K562 (cell line): ENCODE measurements at regions not wholly inside any gene's neighbourhood (a gene's known extent, or its start where the extent isn't known, plus 50 kb on each side); places are given as distances from the start of the nearest gene placed in this dataset.

Experiments
- ARID1B ChIP-seq: fragments of 450-650 bp; IDR thresholded peaks from 2 replicates; pipeline ENCODE4 v1.6.1; 2016; ENCODE audit warnings: antibody characterized with exemption, mild to moderate bottlenecking, inconsistent platforms
- ARNT ChIP-seq, 2 experiments: fragments of 450-650 bp; IDR thresholded peaks; 2 replicates each; pipeline ENCODE4 v1.6.1; 2016; ENCODE audit warnings: mild to moderate bottlenecking in 1 of 2
- ASH1L ChIP-seq: fragments of 450-650 bp; IDR thresholded peaks from 2 replicates; pipeline ENCODE4 v1.6.1; 2018; ENCODE audit warnings: borderline replicate concordance, mild to moderate bottlenecking, low read depth; ENCODE audit not compliant: partially characterized antibody
- CBFA2T3 ChIP-seq: fragments of 450-650 bp; IDR thresholded peaks from 2 replicates; pipeline ENCODE4 v1.6.1; 2017
- CBX2 ChIP-seq: fragments of 200-600 bp; sonication (generic); IDR thresholded peaks from one replicate; pipeline ENCODE4 v1.6.1; 2012; ENCODE audit warnings: mild to moderate bottlenecking, low read length, inconsistent platforms; ENCODE audit not compliant: insufficient read depth, poor library complexity, severe bottlenecking
- CTBP1 ChIP-seq: fragments of 450-650 bp; IDR thresholded peaks from 2 replicates; pipeline ENCODE4 v1.6.1; 2016; ENCODE audit warnings: borderline replicate concordance
- CXXC5 ChIP-seq: fragments of 250-450 bp; sonication (Bioruptor Pico); IDR thresholded peaks from 2 replicates; pipeline ENCODE4 v1.8.0; 2022; ENCODE audit warnings: inconsistent platforms, mild to moderate bottlenecking, moderate library complexity
- EWSR1 ChIP-seq: fragments of 450-650 bp; IDR thresholded peaks from 2 replicates; pipeline ENCODE4 v1.6.1; 2018; ENCODE audit warnings: borderline replicate concordance, mild to moderate bottlenecking, low read depth, moderate library complexity; ENCODE audit not compliant: partially characterized antibody
- MAFK ChIP-seq: IDR thresholded peaks from 2 replicates; pipeline ENCODE4 v1.6.1; 2011; ENCODE audit warnings: low read length, improper control_type of control experiment
- MTA3 ChIP-seq: fragments of 450-650 bp; formaldehyde crosslinking; IDR thresholded peaks from 2 replicates; pipeline ENCODE4 v1.6.1; 2017; ENCODE audit warnings: mild to moderate bottlenecking, borderline replicate concordance
- PYGO2 ChIP-seq: fragments of 450-650 bp; IDR thresholded peaks from 2 replicates; pipeline ENCODE4 v1.6.1; 2016; ENCODE audit warnings: mild to moderate bottlenecking, missing genetic modification characterization, moderate library complexity, missing compliant biosample characterization
- TBP ChIP-seq: optimal IDR thresholded peaks from 2 replicates; pipeline ENCODE3; 2011; ENCODE audit warnings: low read depth, low read length, improper control_type of control experiment
- UBTF ChIP-seq, 2 experiments: IDR thresholded peaks; 2 replicates each; pipeline ENCODE4 v1.6.1; 2012; ENCODE audit warnings: improper control_type of control experiment in 2 of 2, low read depth in 2 of 2, low read length in 2 of 2, borderline replicate concordance in 1 of 2
- YY1 ChIP-seq, 3 experiments: IDR thresholded peaks; 2 replicates each; pipeline ENCODE4 v1.6.1; 2011; ENCODE audit warnings: low read length in 2 of 3, mild to moderate bottlenecking in 2 of 3, moderate library complexity in 2 of 3, borderline replicate concordance in 1 of 3, control low read depth in 1 of 3, low read depth in 1 of 3; ENCODE audit not compliant: insufficient read depth in 3 of 3, insufficient replicate concordance in 2 of 3, control insufficient read depth in 1 of 3, insufficient read length in 1 of 3; ENCODE audit errors: extremely low read depth in 1 of 3
- ZBTB17 ChIP-seq: fragments of 450-650 bp; formaldehyde crosslinking; IDR thresholded peaks from 2 replicates; pipeline ENCODE4 v1.4.0; 2020; ENCODE audit warnings: mild to moderate bottlenecking
- ZKSCAN8 ChIP-seq: fragments of 200-800 bp; sonication (Bioruptor generic); IDR thresholded peaks from 2 replicates; pipeline ENCODE4 v1.6.1; 2016; ENCODE audit warnings: missing genetic modification characterization, missing compliant biosample characterization
- ZNF143 ChIP-seq: sonication (generic); formaldehyde crosslinking; IDR thresholded peaks from 2 replicates; pipeline ENCODE4 v1.9.0; 2022; ENCODE audit warnings: mild to moderate bottlenecking, missing genetic modification reagents
- ZNF316 ChIP-seq: fragments of 450-650 bp; IDR thresholded peaks from 2 replicates; pipeline ENCODE4 v1.6.1; 2016
- ZNF347 ChIP-seq: fragments of 450-650 bp; formaldehyde crosslinking; IDR thresholded peaks from 2 replicates; pipeline ENCODE4 v1.4.0; 2020; ENCODE audit warnings: low read depth, mild to moderate bottlenecking, moderate library complexity
- ZNF395 ChIP-seq: fragments of 200-800 bp; sonication (Bioruptor generic); IDR thresholded peaks from 2 replicates; pipeline ENCODE4 v1.6.1; 2017; ENCODE audit warnings: missing genetic modification characterization, missing compliant biosample characterization
- ZNF41 ChIP-seq: fragments of 250-450 bp; sonication (Bioruptor Pico); conservative IDR thresholded peaks from 2 replicates; pipeline ENCODE4 v1.4.0; 2020; ENCODE audit warnings: mild to moderate bottlenecking
- ZNF431 ChIP-seq: sonication (generic); formaldehyde crosslinking; IDR thresholded peaks from 2 replicates; pipeline ENCODE4 v1.8.0; 2022; ENCODE audit warnings: mild to moderate bottlenecking, missing genetic modification reagents
- ZNF511 ChIP-seq: sonication (generic); formaldehyde crosslinking; IDR thresholded peaks from 2 replicates; pipeline ENCODE4 v1.8.0; 2022; ENCODE audit warnings: mild to moderate bottlenecking, missing genetic modification reagents
- ZNF584 ChIP-seq: fragments of 200-800 bp; sonication (Bioruptor generic); IDR thresholded peaks from 2 replicates; pipeline ENCODE4 v1.6.1; 2016; ENCODE audit warnings: low read depth, mild to moderate bottlenecking, missing genetic modification characterization, missing compliant biosample characterization
- ZNF589 ChIP-seq: fragments of 200-800 bp; sonication (Bioruptor generic); IDR thresholded peaks from 2 replicates; pipeline ENCODE4 v1.6.1; 2016; ENCODE audit warnings: low read depth, missing genetic modification characterization, missing compliant biosample characterization
- ZNF77 ChIP-seq: fragments of 250-450 bp; sonication (Bioruptor Pico); IDR thresholded peaks from 2 replicates; pipeline ENCODE4 v1.5.0; 2020

GRCh38 chr9:92180669-92181181, 65.5 kb upstream of the SPTLC1 start (continued):
- TF ChIP-seq ZNF347 (CRISPR knock-in tag): no peak
- TF ChIP-seq YY1 (IDR thresholded peaks at IDR 0.05; ENCODE audit: borderline replicate concordance in 1 of 3, control insufficient read depth in 1 of 3, extremely low read depth in 1 of 3, insufficient read depth in 3 of 3, insufficient read length in 1 of 3, insufficient replicate concordance in 2 of 3, low read depth in 1 of 3, low read length in 2 of 3): peak in 1 of 3 experiments; percentile 40
- no peak for TF ChIP-seq ZNF589 (CRISPR knock-in tag)
- TF ChIP-seq ZNF511 (CRISPR knock-in tag): peak; percentile 43; the same call in 1 of the 2 replicates
- no peak for TF ChIP-seq ZBTB17
- TF ChIP-seq MAFK: peak; percentile 65; the same call in 1 of the 2 replicates
- no peak for TF ChIP-seq ARNT (IDR thresholded peaks at IDR 0.05)
- no peak for TF ChIP-seq ZNF41 (CRISPR knock-in tag)
- peak; percentile 46; the same call in 1 of the 2 replicates for TF ChIP-seq CTBP1
- no peak for TF ChIP-seq PYGO2 (tag)
- TF ChIP-seq ZNF584 (CRISPR knock-in tag): peak; percentile 43; the same call in 1 of the 2 replicates
- peak; percentile 60 for TF ChIP-seq ARID1B
- no peak for TF ChIP-seq ZNF143 (CRISPR knock-in tag)
- no peak for TF ChIP-seq ZNF77 (CRISPR knock-in tag)
- 0 out of 2 replicates have a peak, but pooled peaks have one; percentile 23 for TF ChIP-seq ZKSCAN8
- TF ChIP-seq ZNF316: peak; percentile 72
- peak; percentile 71 for TF ChIP-seq ZNF431 (CRISPR knock-in tag)
- no peak for TF ChIP-seq CBX2
- TF ChIP-seq ASH1L: no peak
- 0 out of 2 replicates have a peak, but pooled peaks have one; percentile 31 for TF ChIP-seq MTA3
- 0 out of 2 replicates have a peak, but pooled peaks have one; percentile 51 for TF ChIP-seq ZNF395
- peak; percentile 66 for TF ChIP-seq CXXC5 (CRISPR knock-in tag)
- peak in 1 of 2 experiments; percentile 51; a peak in 1 of 4 replicates for TF ChIP-seq UBTF (IDR thresholded peaks at IDR 0.05; ENCODE audit: borderline replicate concordance in 1 of 2, low read depth in 2 of 2, low read length in 2 of 2)
- no peak for TF ChIP-seq EWSR1
- TF ChIP-seq TBP: peak; percentile 10
- TF ChIP-seq CBFA2T3: peak; percentile 61
